ENCODE measurements at regions not wholly inside any gene's neighbourhood (a gene's known extent, or its start where the extent isn't known, plus 50 kb on each side); places are given as distances from the start of the nearest gene placed in this dataset.

- no peak for TF ChIP-seq NFIC (IDR thresholded peaks at IDR 0.05)
Measured at GRCh38 chr22:46031965-46032851, 55.2 kb upstream of the WNT7B start.

GRCh38 chr22:46033256-46034200 lies 56.6 kb upstream of the WNT7B start:
- TF ChIP-seq REST (IDR thresholded peaks at IDR 0.05; ENCODE audit: low read depth): no peak
- no peak for TF ChIP-seq TCF12 (IDR thresholded peaks at IDR 0.05; ENCODE audit: low read depth)
- no peak for TF ChIP-seq EGR1 (IDR thresholded peaks at IDR 0.05)

GRCh38 chr22:46035380-46035741 lies 58.4 kb upstream of the WNT7B start:
- TF ChIP-seq CREB1 (IDR thresholded peaks at IDR 0.05; ENCODE audit: low read depth) (no peak), TCF12 (IDR thresholded peaks at IDR 0.05; ENCODE audit: low read depth) (no peak), EGR1 (IDR thresholded peaks at IDR 0.05) (no peak), ZBTB7A (IDR thresholded peaks at IDR 0.05; ENCODE audit: low read depth) (no peak), TAF1 (IDR thresholded peaks at IDR 0.05; ENCODE audit: low read depth) (no peak; the same call in 1 of the 2 replicates), EP300 (IDR thresholded peaks at IDR 0.05; ENCODE audit: borderline replicate concordance) (no peak), TEAD4 (IDR thresholded peaks at IDR 0.05) (no peak), MAX (IDR thresholded peaks at IDR 0.05) (no peak), CEBPB (IDR thresholded peaks at IDR 0.05) (no peak), USF1 (IDR thresholded peaks at IDR 0.05) (no peak), REST (IDR thresholded peaks at IDR 0.05; ENCODE audit: low read depth) (no peak)

GRCh38 chr22:46035742-46036557 lies 59.0 kb upstream of the WNT7B start:
- peak; percentile 91 for TF ChIP-seq CREB1 (IDR thresholded peaks at IDR 0.05; ENCODE audit: low read depth)
- TF ChIP-seq RAD21 (IDR thresholded peaks at IDR 0.05; ENCODE audit: low read depth): no peak
- TF ChIP-seq FOXM1 (IDR thresholded peaks at IDR 0.05; ENCODE audit: borderline replicate concordance, low read depth): no peak
- TF ChIP-seq TCF12 (IDR thresholded peaks at IDR 0.05; ENCODE audit: low read depth): peak; percentile 41
- 0 out of 2 replicates have a peak, but pooled peaks have one; percentile 3 for TF ChIP-seq TEAD4 (IDR thresholded peaks at IDR 0.05)
- no peak for TF ChIP-seq EP300 (IDR thresholded peaks at IDR 0.05; ENCODE audit: borderline replicate concordance)
- no peak for TF ChIP-seq USF1 (IDR thresholded peaks at IDR 0.05)
- TF ChIP-seq NFIC (IDR thresholded peaks at IDR 0.05): peak; percentile 27; the same call in 1 of the 2 replicates
- TF ChIP-seq YY1 (IDR thresholded peaks at IDR 0.05; ENCODE audit: low read depth): 0 out of 2 replicates have a peak, but pooled peaks have one; percentile 17
- 0 out of 2 replicates have a peak, but pooled peaks have one; percentile 8 for TF ChIP-seq EGR1 (IDR thresholded peaks at IDR 0.05)
- TF ChIP-seq CEBPB (IDR thresholded peaks at IDR 0.05): peak; percentile 61
- TF ChIP-seq MAX (IDR thresholded peaks at IDR 0.05): peak; percentile 75
- TF ChIP-seq REST (IDR thresholded peaks at IDR 0.05; ENCODE audit: low read depth): no peak
- peak; percentile 75 for TF ChIP-seq TAF1 (IDR thresholded peaks at IDR 0.05; ENCODE audit: low read depth)
- 0 out of 2 replicates have a peak, but pooled peaks have one; percentile 57 for TF ChIP-seq ZBTB7A (IDR thresholded peaks at IDR 0.05; ENCODE audit: low read depth)
